Smooth muscle cell of the brain vasculature (primary cell): ENCODE measurements at regions not wholly inside any gene's neighbourhood (a gene's known extent, or its start where the extent isn't known, plus 50 kb on each side); places are given as distances from the start of the nearest gene placed in this dataset.

Experiments used
- DNase-seq: peaks from one replicate; pipeline ENCODE4 v3.0.0-alpha.2; 2012; ENCODE audit warnings: low read depth, low spot score

GRCh38 chr14:29458547-29458946 lies 469.1 kb downstream of the PRKD1 start:
- no peak for DNase-seq

GRCh38 chr14:29459531-29459930 lies 468.1 kb downstream of the PRKD1 start:
- DNase-seq: no peak

GRCh38 chr14:29459969-29460560 lies 467.6 kb downstream of the PRKD1 start:
- DNase-seq: no peak

GRCh38 chr14:29461101-29461500 lies 466.5 kb downstream of the PRKD1 start:
- no peak for DNase-seq

- DNase-seq: no peak
Measured at GRCh38 chr14:29461506-29461905, 466.1 kb downstream of the PRKD1 start.

- no peak for DNase-seq
Measured at GRCh38 chr14:29462321-29462720, 465.3 kb downstream of the PRKD1 start.

GRCh38 chr14:29462772-29463171 lies 464.9 kb downstream of the PRKD1 start:
- no peak for DNase-seq

- DNase-seq: no peak
Measured at GRCh38 chr14:29463727-29464395, 463.8 kb downstream of the PRKD1 start.

GRCh38 chr14:29465095-29465494 lies 462.6 kb downstream of the PRKD1 start:
- no peak for DNase-seq

- DNase-seq: no peak
Measured at GRCh38 chr14:29475641-29476040, 452.0 kb downstream of the PRKD1 start.

GRCh38 chr14:29486132-29486531 lies 441.5 kb downstream of the PRKD1 start:
- no peak for DNase-seq

- DNase-seq: no peak
Measured at GRCh38 chr14:29489911-29490425, 437.7 kb downstream of the PRKD1 start.

- no peak for DNase-seq
Measured at GRCh38 chr14:29493849-29494248, 433.8 kb downstream of the PRKD1 start.

GRCh38 chr14:29494312-29494711 lies 433.3 kb downstream of the PRKD1 start:
- no peak for DNase-seq

GRCh38 chr14:29503903-29504302 lies 423.7 kb downstream of the PRKD1 start:
- no peak for DNase-seq

- DNase-seq: no peak
Measured at GRCh38 chr14:29518335-29518734, 409.3 kb downstream of the PRKD1 start.

GRCh38 chr14:29521526-29522137 lies 406.0 kb downstream of the PRKD1 start:
- no peak for DNase-seq
